ENCODE measurements at regions not wholly inside any gene's neighbourhood (a gene's known extent, or its start where the extent isn't known, plus 50 kb on each side); places are given as distances from the start of the nearest gene placed in this dataset.

DNA sequence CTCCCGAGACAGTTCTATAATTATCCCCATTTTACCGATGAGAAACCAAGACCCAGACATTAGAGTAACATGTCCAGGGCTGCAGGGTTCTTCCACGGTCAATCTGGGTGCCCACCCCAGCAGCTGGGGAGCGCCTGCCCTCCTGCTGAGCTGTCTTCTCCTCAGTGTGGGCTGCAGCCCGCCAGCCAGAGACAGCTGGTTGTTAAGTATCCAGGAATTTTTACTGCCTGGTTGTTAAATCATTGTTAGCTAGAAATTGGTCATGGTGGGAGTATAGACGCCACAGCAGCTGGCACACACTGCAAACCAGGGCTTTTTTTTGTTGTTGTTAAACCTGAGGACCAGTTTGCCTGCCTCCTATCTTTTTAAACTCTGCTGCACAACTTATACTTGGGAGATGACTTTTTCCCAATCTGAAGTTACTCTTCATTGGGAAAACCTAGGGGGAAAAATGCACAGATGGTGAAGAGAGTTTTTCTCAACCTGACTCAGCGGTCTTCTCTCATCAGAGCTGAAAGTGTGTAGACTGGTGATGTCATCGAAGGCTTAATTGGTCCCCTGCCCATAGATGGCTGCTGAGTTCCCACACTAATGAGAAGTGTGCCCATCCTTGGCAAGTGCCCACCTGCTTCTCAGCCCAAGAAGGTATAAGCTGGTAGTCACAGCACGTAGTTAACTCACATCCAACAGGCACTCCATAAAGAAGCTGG is 208.6 kb downstream of the DRD1 start (continued):
- TF ChIP-seq RAD21 (IDR thresholded peaks at IDR 0.05; ENCODE audit: low read length) (no peak), ELF1 (IDR thresholded peaks at IDR 0.05) (no peak)

DNA sequence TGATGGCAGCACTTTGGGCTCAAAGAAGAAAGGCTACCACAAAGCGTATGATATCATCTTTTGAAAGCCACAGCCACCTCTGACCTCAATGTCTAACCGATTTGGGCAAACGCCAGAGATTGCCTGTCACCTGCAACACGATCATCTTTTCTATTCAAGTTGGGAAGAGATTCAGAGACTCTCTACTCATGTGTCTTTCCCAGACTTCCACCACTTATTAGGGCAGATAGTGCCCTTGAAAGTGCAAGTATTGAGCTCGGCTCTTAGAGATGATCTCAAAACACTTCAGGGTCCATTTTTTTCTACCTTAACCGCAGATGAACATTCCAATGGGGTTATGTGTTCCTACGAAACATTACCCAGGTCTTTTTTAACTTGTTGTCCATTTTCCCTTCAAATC is 213.7 kb downstream of the DRD1 start:
- 5% methylated on average over 7 of the region's 7 CpGs for WGBS (ENCODE audit: low lambda C conversion rate)
- Histone ChIP-seq H4K20me1 (ENCODE audit: insufficient read depth) (no peaks in the 10 kb centered on the region), H3K27ac (ENCODE audit: low read depth in 2 of 2, low read length in 1 of 2) (no peak overlapping the region), H3K27me3 (ENCODE audit: insufficient read depth) (no peaks in the 10 kb centered on the region), H3K79me2 (ENCODE audit: insufficient read depth) (no peaks in the 10 kb centered on the region), H3K4me3 (ENCODE audit: low read depth in 2 of 2, low read length in 1 of 2) (no peak overlapping the region), H3K4me2 (no peak overlapping the region), H2AFZ (ENCODE audit: low read depth) (no peak overlapping the region), H3K9me2 (no peaks in the 10 kb centered on the region), H3K4me1 (ENCODE audit: control insufficient read depth in 1 of 2, insufficient read depth in 2 of 2, low read depth in 1 of 2, low read length in 1 of 2) (no peaks in the 10 kb centered on the region), H3K9me3 (no peaks in the 10 kb centered on the region), H3K9ac (no peak overlapping the region), H3K36me3 (replicated peaks in 1 of 2; ENCODE audit: control insufficient read depth in 1 of 2, insufficient read depth in 2 of 2, low read length in 1 of 2) (no peaks in the 10 kb centered on the region), H3F3A (replicated peaks; ENCODE audit: insufficient read depth) (no peaks in the 10 kb centered on the region)
- ChIA-PET CTCF (no interaction called here), POLR2A (no interaction called here)
- TF ChIP-seq RFX5 (IDR thresholded peaks at IDR 0.05; ENCODE audit: low read length) (no peak), YY1 (IDR thresholded peaks at IDR 0.05; ENCODE audit: low read depth) (no peak), SMC3 (IDR thresholded peaks at IDR 0.05; ENCODE audit: low read depth, low read length) (no peak), CHD2 (IDR thresholded peaks at IDR 0.05; ENCODE audit: low read length, partially characterized antibody) (no peak)
- no peak for DNase-seq

DNA sequence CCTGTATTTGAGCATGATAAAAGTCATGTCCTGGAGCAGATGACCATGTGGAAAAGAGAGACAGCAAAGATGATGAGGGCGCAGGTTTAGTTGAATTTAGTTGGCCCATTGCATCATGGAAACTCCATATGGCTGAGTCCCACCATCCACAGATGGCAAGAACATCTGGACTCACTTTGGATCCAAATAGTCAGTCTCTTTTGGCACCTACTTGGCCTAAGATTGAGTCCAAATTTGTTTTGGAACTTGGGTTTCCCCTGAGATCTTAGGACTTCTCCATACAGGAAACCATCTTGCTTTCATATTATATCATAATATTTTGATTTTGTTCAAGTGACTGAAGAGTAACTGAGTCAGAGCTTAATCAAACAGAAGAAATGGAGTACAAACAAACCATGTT is 217.5 kb downstream of the DRD1 start:
- WGBS (ENCODE audit: low lambda C conversion rate): 8% methylated on average over 1 of the region's 1 CpG

More for the DNA sequence above, 217.5 kb downstream of the DRD1 start:
- Histone ChIP-seq H3K4me3 (ENCODE audit: low read depth in 2 of 2, low read length in 1 of 2) (no peak overlapping the region), H3K4me2 (no peak overlapping the region), H3F3A (replicated peaks; ENCODE audit: insufficient read depth) (no peaks in the 10 kb centered on the region), H3K9me3 (no peaks in the 10 kb centered on the region), H3K36me3 (replicated peaks in 1 of 2; ENCODE audit: control insufficient read depth in 1 of 2, insufficient read depth in 2 of 2, low read length in 1 of 2) (no peaks in the 10 kb centered on the region), H3K27ac (ENCODE audit: low read depth in 2 of 2, low read length in 1 of 2) (no peak overlapping the region), H3K27me3 (ENCODE audit: insufficient read depth) (no peaks in the 10 kb centered on the region), H4K20me1 (ENCODE audit: insufficient read depth) (no peaks in the 10 kb centered on the region), H3K9ac (no peak overlapping the region), H2AFZ (ENCODE audit: low read depth) (no peak overlapping the region), H3K4me1 (ENCODE audit: control insufficient read depth in 1 of 2, insufficient read depth in 2 of 2, low read depth in 1 of 2, low read length in 1 of 2) (no peaks in the 10 kb centered on the region), H3K9me2 (no peaks in the 10 kb centered on the region), H3K79me2 (ENCODE audit: insufficient read depth) (no peaks in the 10 kb centered on the region)
- POLR2A ChIA-PET: no interaction called here
- CTCF ChIA-PET: no interaction called here
- no peak for DNase-seq
- TF ChIP-seq GATA2 (CRISPR knock-in tag; IDR thresholded peaks at IDR 0.05) (no peak), RCOR1 (IDR thresholded peaks at IDR 0.05; ENCODE audit: low read length) (no peak), CHD2 (IDR thresholded peaks at IDR 0.05; ENCODE audit: low read length, partially characterized antibody) (no peak), SMC3 (IDR thresholded peaks at IDR 0.05; ENCODE audit: low read depth, low read length) (no peak), SIN3A (IDR thresholded peaks at IDR 0.05; ENCODE audit: borderline replicate concordance, low read depth, low read length) (no peak)
- TF ChIP-seq, protein P1, sequence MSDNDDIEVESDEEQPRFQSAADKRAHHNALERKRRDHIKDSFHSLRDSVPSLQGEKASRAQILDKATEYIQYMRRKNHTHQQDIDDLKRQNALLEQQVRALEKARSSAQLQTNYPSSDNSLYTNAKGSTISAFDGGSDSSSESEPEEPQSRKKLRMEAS (IDR thresholded peaks at IDR 0.05; ENCODE audit: low read depth): no peak
- TF ChIP-seq, protein P2, sequence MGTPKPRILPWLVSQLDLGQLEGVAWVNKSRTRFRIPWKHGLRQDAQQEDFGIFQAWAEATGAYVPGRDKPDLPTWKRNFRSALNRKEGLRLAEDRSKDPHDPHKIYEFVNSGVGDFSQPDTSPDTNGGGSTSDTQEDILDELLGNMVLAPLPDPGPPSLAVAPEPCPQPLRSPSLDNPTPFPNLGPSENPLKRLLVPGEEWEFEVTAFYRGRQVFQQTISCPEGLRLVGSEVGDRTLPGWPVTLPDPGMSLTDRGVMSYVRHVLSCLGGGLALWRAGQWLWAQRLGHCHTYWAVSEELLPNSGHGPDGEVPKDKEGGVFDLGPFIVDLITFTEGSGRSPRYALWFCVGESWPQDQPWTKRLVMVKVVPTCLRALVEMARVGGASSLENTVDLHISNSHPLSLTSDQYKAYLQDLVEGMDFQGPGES (IDR thresholded peaks at IDR 0.05; ENCODE audit: low read depth, low read length): no peak
- TF ChIP-seq, protein P3, sequence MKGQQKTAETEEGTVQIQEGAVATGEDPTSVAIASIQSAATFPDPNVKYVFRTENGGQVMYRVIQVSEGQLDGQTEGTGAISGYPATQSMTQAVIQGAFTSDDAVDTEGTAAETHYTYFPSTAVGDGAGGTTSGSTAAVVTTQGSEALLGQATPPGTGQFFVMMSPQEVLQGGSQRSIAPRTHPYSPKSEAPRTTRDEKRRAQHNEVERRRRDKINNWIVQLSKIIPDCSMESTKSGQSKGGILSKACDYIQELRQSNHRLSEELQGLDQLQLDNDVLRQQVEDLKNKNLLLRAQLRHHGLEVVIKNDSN (IDR thresholded peaks at IDR 0.05; ENCODE audit: borderline replicate concordance, low read depth): no peak

Measured in SK-N-SH (cell line).